WTC11 (cell line): ENCODE measurements at regions not wholly inside any gene's neighbourhood (a gene's known extent, or its start where the extent isn't known, plus 50 kb on each side); places are given as distances from the start of the nearest gene placed in this dataset.

ENCODE experiments used
- ATF3 ChIP-seq: sonication (generic); formaldehyde crosslinking; conservative IDR thresholded peaks from 2 replicates; pipeline ENCODE4 v1.8.1; 2022; ENCODE audit warnings: mild to moderate bottlenecking, missing genetic modification reagents
- CREB1 ChIP-seq: sonication (generic); formaldehyde crosslinking; IDR thresholded peaks from 2 replicates; pipeline ENCODE4 v1.8.0; 2023; ENCODE audit warnings: mild to moderate bottlenecking, missing genetic modification reagents
- CTCF ChIP-seq: fragments of 200-600 bp; IDR thresholded peaks from 2 replicates; pipeline ENCODE4 v1.8.0; 2022; ENCODE audit warnings: antibody characterized with exemption
- EMX1 ChIP-seq: fragments of 250-450 bp; sonication (Bioruptor Pico); IDR thresholded peaks from 2 replicates; pipeline ENCODE4 v1.8.0; 2021; ENCODE audit warnings: mild to moderate bottlenecking
- JUN ChIP-seq: sonication (generic); formaldehyde crosslinking; IDR thresholded peaks from 2 replicates; pipeline ENCODE4 v1.8.0; 2023; ENCODE audit warnings: mild to moderate bottlenecking, missing genetic modification reagents
- NFYB ChIP-seq: sonication (generic); formaldehyde crosslinking; conservative IDR thresholded peaks from 2 replicates; pipeline ENCODE4 v1.8.0; 2022; ENCODE audit warnings: low read depth, missing genetic modification reagents
- NR2C2 ChIP-seq: sonication (generic); formaldehyde crosslinking; IDR thresholded peaks from 2 replicates; pipeline ENCODE4 v1.8.0; 2022; ENCODE audit warnings: mild to moderate bottlenecking, missing genetic modification reagents
- PRRX2 ChIP-seq: fragments of 250-450 bp; sonication (Bioruptor Pico); IDR thresholded peaks from 2 replicates; pipeline ENCODE4 v1.8.0; 2021; ENCODE audit warnings: mild to moderate bottlenecking
- RELA ChIP-seq: sonication (generic); formaldehyde crosslinking; IDR thresholded peaks from 2 replicates; pipeline ENCODE4 v1.8.1; 2022; ENCODE audit warnings: missing genetic modification reagents, mild to moderate bottlenecking, borderline replicate concordance
- SMAD4 ChIP-seq: sonication (generic); formaldehyde crosslinking; IDR thresholded peaks from 2 replicates; pipeline ENCODE4 v1.8.0; 2022; ENCODE audit warnings: mild to moderate bottlenecking, missing genetic modification reagents
- USF2 ChIP-seq: sonication (generic); formaldehyde crosslinking; IDR thresholded peaks from 2 replicates; pipeline ENCODE4 v1.8.1; 2023; ENCODE audit warnings: mild to moderate bottlenecking, missing genetic modification reagents, moderate library complexity
- ZBTB43 ChIP-seq: sonication (generic); formaldehyde crosslinking; IDR thresholded peaks from 2 replicates; pipeline ENCODE4 v1.8.1; 2023; ENCODE audit warnings: mild to moderate bottlenecking, missing genetic modification reagents
- ZNF121 ChIP-seq: sonication (generic); formaldehyde crosslinking; IDR thresholded peaks from 2 replicates; pipeline ENCODE4 v1.8.0; 2023; ENCODE audit warnings: missing genetic modification reagents

- TF ChIP-seq CTCF: no peak
- no peak for TF ChIP-seq PRRX2 (CRISPR knock-in tag)
- no peak for TF ChIP-seq ATF3 (CRISPR knock-in tag)
- TF ChIP-seq ZBTB43 (CRISPR knock-in tag): no peak
- no peak for TF ChIP-seq CREB1 (CRISPR knock-in tag)
- no peak for TF ChIP-seq USF2 (CRISPR knock-in tag)
- TF ChIP-seq ZNF121 (CRISPR knock-in tag): no peak
- no peak for TF ChIP-seq EMX1 (CRISPR knock-in tag)
- TF ChIP-seq RELA: no peak
- no peak for TF ChIP-seq JUN (CRISPR knock-in tag)
- no peak for TF ChIP-seq SMAD4 (CRISPR knock-in tag)
- no peak for TF ChIP-seq NR2C2 (CRISPR knock-in tag)
- no peak for TF ChIP-seq NFYB (CRISPR knock-in tag)
Observed at GRCh38 chr11:45001466-45002165, 50.9 kb upstream of the TP53I11 start.
